Epithelial cell of prostate (primary cell): ENCODE measurements at regions not wholly inside any gene's neighbourhood (a gene's known extent, or its start where the extent isn't known, plus 50 kb on each side); places are given as distances from the start of the nearest gene placed in this dataset.
"Not testable (repeated sequence)": the region's sequence is repeated elsewhere in the genome, so short reads cannot be mapped to it uniquely, and the experiment has no call there.

Experiments used
- DNase-seq: peaks from one replicate; pipeline ENCODE4 v3.0.0-alpha.2; 2011; ENCODE audit warnings: low read depth, low spot score
- H3K27ac ChIP-seq: fragments of 450-650 bp; 2 replicates; pipeline ENCODE4 v1.5.1; 2017; ENCODE audit warnings: mild to moderate bottlenecking

GRCh38 chr5:57716661-57717060 is 234.1 kb upstream of the ACTBL2 start:
- no peak overlapping the region for H3K27ac ChIP-seq
- no peak for DNase-seq

- DNase-seq: no peak
Measured at GRCh38 chr5:57715296-57715695, 232.7 kb upstream of the ACTBL2 start.

GRCh38 chr5:57713535-57713934 is 230.9 kb upstream of the ACTBL2 start:
- H3K27ac ChIP-seq, DNase-seq: not testable (repeated sequence)

More at GRCh38 chr5:57715296-57715695, 232.7 kb upstream of the ACTBL2 start:
- H3K27ac ChIP-seq: no peak overlapping the region

- no peak for DNase-seq
- H3K27ac ChIP-seq: no peak overlapping the region
Measured at GRCh38 chr5:57711946-57712345, 229.3 kb upstream of the ACTBL2 start.

GRCh38 chr5:57711471-57711870 is 228.9 kb upstream of the ACTBL2 start:
- no peak overlapping the region for H3K27ac ChIP-seq

GRCh38 chr5:57710126-57710525 is 227.5 kb upstream of the ACTBL2 start:
- DNase-seq: no peak

More at GRCh38 chr5:57711471-57711870, 228.9 kb upstream of the ACTBL2 start:
- no peak for DNase-seq

GRCh38 chr5:57705769-57706168 is 223.2 kb upstream of the ACTBL2 start:
- no peak for DNase-seq
- no peak overlapping the region for H3K27ac ChIP-seq

More at GRCh38 chr5:57710126-57710525, 227.5 kb upstream of the ACTBL2 start:
- no peak overlapping the region for H3K27ac ChIP-seq

- no peak overlapping the region for H3K27ac ChIP-seq
- no peak for DNase-seq
Measured at GRCh38 chr5:57703721-57704120, 221.1 kb upstream of the ACTBL2 start.

- DNase-seq: no peak
- no peak overlapping the region for H3K27ac ChIP-seq
Measured at GRCh38 chr5:57700484-57700883, 217.9 kb upstream of the ACTBL2 start.

- DNase-seq: no peak
- no peak overlapping the region for H3K27ac ChIP-seq
Measured at GRCh38 chr5:57700072-57700471, 217.5 kb upstream of the ACTBL2 start.

- H3K27ac ChIP-seq: peak overlapping the region; percentile 69
- DNase-seq: peak; percentile 64
Measured at GRCh38 chr5:57698802-57699201, 216.2 kb upstream of the ACTBL2 start.

- peak overlapping the region; percentile 69 for H3K27ac ChIP-seq
- no peak for DNase-seq
Measured at GRCh38 chr5:57698086-57698485, 215.5 kb upstream of the ACTBL2 start.

GRCh38 chr5:57696825-57697570 is 214.4 kb upstream of the ACTBL2 start:
- H3K27ac ChIP-seq: no peak overlapping the region
- DNase-seq: no peak

- no peak overlapping the region for H3K27ac ChIP-seq
- no peak for DNase-seq
Measured at GRCh38 chr5:57696389-57696769, 213.8 kb upstream of the ACTBL2 start.

GRCh38 chr5:57695706-57696388 is 213.2 kb upstream of the ACTBL2 start:
- no peak for DNase-seq
- peak overlapping the region; percentile 76 for H3K27ac ChIP-seq

GRCh38 chr5:57695179-57695578 is 212.6 kb upstream of the ACTBL2 start:
- no peak for DNase-seq
- peak overlapping the region; percentile 76 for H3K27ac ChIP-seq

- DNase-seq: no peak
- peak overlapping the region; percentile 76 for H3K27ac ChIP-seq
Measured at GRCh38 chr5:57693488-57694305, 211.1 kb upstream of the ACTBL2 start.

- peak overlapping the region; percentile 76 for H3K27ac ChIP-seq
- DNase-seq: peak; percentile 85
Measured at GRCh38 chr5:57692582-57693487, 210.2 kb upstream of the ACTBL2 start.

- no peak overlapping the region for H3K27ac ChIP-seq
- DNase-seq: no peak
Measured at GRCh38 chr5:57690724-57691123, 208.1 kb upstream of the ACTBL2 start.

- H3K27ac ChIP-seq: no peak overlapping the region
- DNase-seq: no peak
Measured at GRCh38 chr5:57687596-57687995, 205.0 kb upstream of the ACTBL2 start.
